Right cardiac atrium (tissue), 5 donors: ENCODE measurements at regions not wholly inside any gene's neighbourhood (a gene's known extent, or its start where the extent isn't known, plus 50 kb on each side); places are given as distances from the start of the nearest gene placed in this dataset.

ENCODE experiments used
- ATAC-seq, 2 donors: fragments of 200-7000 bp; cut with Tn5 transposase; one replicate each; pipeline versions ENCODE4 v1.8.0 to v1.9.1; 2020; ENCODE audit warnings: moderate library complexity in 2 of 2, mild to moderate bottlenecking in 1 of 2
- DNase-seq, 3 donors: peaks; one replicate each; pipeline ENCODE4 v3.0.0-alpha.2; 2020
- H3K27ac ChIP-seq: one replicate; pipeline ENCODE4 v1.5.1; 2013; ENCODE audit warnings: mild to moderate bottlenecking, low read length, control low read depth, moderate library complexity
- H3K27me3 ChIP-seq: one replicate; pipeline ENCODE4 v1.6.1; 2013; ENCODE audit not compliant: control insufficient read depth, insufficient read depth
- H3K4me1 ChIP-seq: one replicate; pipeline ENCODE4 v1.6.1; 2013; ENCODE audit warnings: low read length; ENCODE audit not compliant: control insufficient read depth, insufficient read depth
- H3K4me3 ChIP-seq: one replicate; pipeline ENCODE4 v1.5.1; 2013; ENCODE audit warnings: low read length, control low read depth
- H3K9me3 ChIP-seq: one replicate; pipeline ENCODE4 v1.6.1; 2013; ENCODE audit warnings: low read length; ENCODE audit not compliant: control insufficient read depth
- WGBS: extraction: QIAGEN DNeasy Blood & Tissue Kit; methylation state at CpG from one replicate; pipeline ENCODE4 v1.1.7; 2013; 5-methylcytosine and 5-hydroxymethylcytosine counted together
- intact Hi-C, 4 donors: fragments of 100-400 bp; cut with DNase I; formaldehyde crosslinking; loops; one replicate each; pipeline versions ENCODE4 v1.11.0 to v1.14.0; 2022 to 2023
- donor health status: healthy with polysubstance abuse.
- donor health status: DM: no; HTN: yes; CAD: no.
- donor health status: DM: no; HTN: no; CAD: no.
- donor health status: DM: no; HTN: yes; CAD: no; lungs with severe emphysema.
- donor health status: DM: yes; HTN: yes; CAD: no.

DNA sequence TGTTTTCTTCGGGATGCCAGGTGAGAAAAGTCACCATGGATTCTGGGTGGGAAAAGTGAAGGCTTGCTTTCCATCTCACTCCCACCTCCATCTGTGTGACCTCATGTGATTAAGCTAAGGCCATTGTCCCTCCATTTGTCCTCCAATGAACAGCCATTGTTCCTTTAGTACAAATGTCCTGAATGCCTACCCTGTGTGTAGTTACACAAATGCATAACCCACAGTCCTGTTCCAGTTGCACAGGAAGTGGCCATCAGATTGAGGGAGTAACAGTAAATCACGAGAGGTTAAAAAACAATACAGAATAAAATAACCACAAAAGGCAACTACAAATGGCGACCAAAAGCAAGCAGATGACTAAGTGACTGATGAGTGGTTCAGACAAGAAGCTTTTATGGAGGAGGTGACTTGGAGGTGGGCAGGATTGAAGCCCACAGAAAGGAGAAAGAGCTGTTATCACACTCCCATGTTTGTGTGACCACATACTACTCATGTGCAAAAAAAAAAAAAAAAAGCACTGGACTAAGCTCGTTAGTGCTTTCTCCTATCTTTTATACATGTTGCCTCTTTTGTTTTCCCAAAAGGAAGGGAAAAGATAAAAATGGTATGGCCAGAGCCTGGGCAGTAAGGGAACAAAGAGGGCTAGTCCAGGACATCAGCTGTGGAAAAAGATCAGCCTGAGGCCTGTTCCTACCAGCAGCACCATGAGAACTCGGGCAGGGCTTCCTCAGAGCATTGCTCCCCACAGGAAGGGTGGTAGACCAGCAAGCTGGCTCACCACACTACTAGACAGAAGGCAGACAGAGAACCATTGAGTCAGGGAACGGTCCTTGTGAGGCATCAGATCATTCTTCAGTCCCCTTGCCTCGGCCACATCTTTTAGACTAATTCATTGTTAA, 111.0 kb downstream of the TFAP2A start:
- no peak overlapping the region for H3K27ac ChIP-seq
- no peaks in the 10 kb centered on the region for H3K27me3 ChIP-seq
- no peak for ATAC-seq
- WGBS, result 66% methylated on average over 7 of the region's 7 CpGs
- no peaks in the 10 kb centered on the region for H3K4me1 ChIP-seq
- H3K4me3 ChIP-seq, result no peak overlapping the region
- DNase-seq, result no peak
- peaks cover 2% of the 10 kb centered on the region for H3K9me3 ChIP-seq
- intact Hi-C loops, result no loop called here

DNA sequence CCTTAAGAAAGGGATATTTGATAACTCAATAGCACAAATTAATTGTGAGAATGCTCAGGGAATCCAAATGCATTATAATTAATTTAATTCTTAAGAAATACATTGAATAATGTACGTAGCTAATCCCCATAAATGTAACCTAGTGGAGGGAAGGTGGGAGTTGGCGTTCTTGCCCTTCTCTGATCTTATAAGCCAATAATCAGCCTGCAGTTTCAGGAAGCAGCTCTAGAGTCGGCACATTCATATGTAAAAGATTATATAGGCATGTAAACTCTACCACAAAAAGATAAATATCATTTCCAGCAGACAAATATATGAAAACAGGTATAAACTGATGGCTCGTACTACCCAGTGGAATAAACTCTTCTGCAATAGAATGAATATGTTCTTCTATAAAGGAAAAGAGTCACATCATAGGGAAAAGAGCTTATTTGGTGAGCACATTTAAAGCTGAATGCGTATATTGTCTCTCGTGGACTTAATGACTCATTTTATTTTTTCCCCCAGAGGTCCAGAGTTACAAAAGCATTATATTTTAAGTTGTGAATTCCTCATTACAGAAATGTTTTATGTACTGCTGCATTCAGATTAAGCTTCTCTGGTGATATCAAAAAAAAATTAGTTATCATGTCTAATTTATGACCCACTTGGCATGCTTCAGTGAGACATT, 112.2 kb downstream of the TFAP2A start:
- Histone ChIP-seq H3K27me3 (no peaks in the 10 kb centered on the region), H3K4me1 (no peaks in the 10 kb centered on the region), H3K27ac (no peak overlapping the region), H3K9me3 (peaks cover 2% of the 10 kb centered on the region), H3K4me3 (no peak overlapping the region)
- ATAC-seq (no peak), DNase-seq (no peak)
- WGBS, result 65% methylated on average over 6 of the region's 6 CpGs
- intact Hi-C loops, result no loop called here

DNA sequence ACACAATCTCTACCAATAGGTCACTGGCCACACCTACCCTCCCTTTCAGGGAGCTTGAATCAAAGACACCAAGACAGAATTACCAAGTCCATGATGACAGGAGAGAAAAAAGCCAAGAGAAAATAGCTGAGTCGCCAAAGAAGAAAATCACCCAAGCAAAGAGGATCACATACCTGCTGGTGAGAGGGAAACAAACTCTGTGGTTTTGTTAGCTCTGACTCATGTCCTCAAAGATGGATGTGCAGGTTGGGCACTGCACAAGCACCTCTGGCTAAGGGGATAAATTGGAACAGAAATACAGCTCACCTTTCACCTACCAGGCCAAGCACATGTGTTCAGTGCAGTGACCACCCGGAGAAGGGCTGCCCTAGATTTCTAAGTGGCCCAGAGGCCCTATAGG, 114.8 kb downstream of the TFAP2A start:
- DNase-seq (no peak), ATAC-seq (no peak)
- no peaks in the 10 kb centered on the region for H3K4me1 ChIP-seq
- WGBS, result 82% methylated on average over 2 of the region's 2 CpGs
- H3K27me3 ChIP-seq, result no peaks in the 10 kb centered on the region
- peaks cover 4% of the 10 kb centered on the region for H3K9me3 ChIP-seq
- H3K27ac ChIP-seq, result no peak overlapping the region
- intact Hi-C loops, result no loop called here
- no peak overlapping the region for H3K4me3 ChIP-seq

DNA sequence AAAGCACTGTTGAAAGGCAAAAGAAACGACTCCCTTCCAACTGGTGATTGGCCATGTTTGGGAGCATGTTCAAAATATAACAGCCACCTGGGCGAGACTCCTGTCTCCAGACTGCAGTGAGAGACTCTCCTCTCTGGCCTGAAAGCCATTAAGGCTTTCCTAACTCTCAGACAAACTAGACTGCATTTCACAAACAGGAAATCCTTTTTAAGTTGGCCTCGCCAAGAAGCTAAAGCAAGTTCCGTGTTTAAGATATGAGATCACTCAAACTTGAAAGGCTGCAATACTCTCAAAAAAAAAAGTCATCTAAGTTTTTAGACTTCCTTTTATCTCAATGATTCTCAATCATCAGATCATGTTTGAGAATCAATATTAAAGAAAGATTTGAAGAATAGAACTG, 117.0 kb downstream of the TFAP2A start:
- DNase-seq, result no peak
- ATAC-seq, result no peak
- H3K9me3 ChIP-seq, result peaks cover 4% of the 10 kb centered on the region
- H3K4me1 ChIP-seq, result no peaks in the 10 kb centered on the region
- no peaks in the 10 kb centered on the region for H3K27me3 ChIP-seq
- WGBS, result 32% methylated on average over 4 of the region's 4 CpGs
- no peak overlapping the region for H3K4me3 ChIP-seq
- intact Hi-C loops, result no loop called here
- no peak overlapping the region for H3K27ac ChIP-seq

DNA sequence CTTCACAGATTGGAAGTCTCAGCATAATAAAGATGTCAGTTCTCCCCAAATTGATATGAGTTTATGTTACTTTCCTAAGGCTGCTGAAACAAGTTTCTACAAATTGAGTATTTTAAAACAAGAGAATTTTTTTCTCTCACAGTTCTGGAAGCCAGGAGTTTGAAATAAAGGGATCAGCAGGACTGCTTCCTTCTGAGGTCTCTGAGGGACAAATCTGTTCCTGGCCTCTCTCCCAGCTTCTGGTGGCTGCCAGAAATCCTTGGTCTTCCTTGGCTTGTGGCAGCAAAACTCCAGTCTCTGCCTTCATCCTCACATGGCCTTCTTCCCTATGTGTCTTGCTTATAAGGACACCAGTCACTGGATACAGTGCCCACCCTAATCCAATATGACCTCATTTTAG, 136.1 kb downstream of the TFAP2A start:
- no peaks in the 10 kb centered on the region for H3K9me3 ChIP-seq
- intact Hi-C loops, result no loop called here
- H3K4me1 ChIP-seq, result no peaks in the 10 kb centered on the region
- no peaks in the 10 kb centered on the region for H3K27me3 ChIP-seq
- ATAC-seq (peak in 1 of 2 donors; percentile 47), DNase-seq (no peak)
- H3K27ac ChIP-seq, result no peak overlapping the region
- H3K4me3 ChIP-seq, result no peak overlapping the region

DNA sequence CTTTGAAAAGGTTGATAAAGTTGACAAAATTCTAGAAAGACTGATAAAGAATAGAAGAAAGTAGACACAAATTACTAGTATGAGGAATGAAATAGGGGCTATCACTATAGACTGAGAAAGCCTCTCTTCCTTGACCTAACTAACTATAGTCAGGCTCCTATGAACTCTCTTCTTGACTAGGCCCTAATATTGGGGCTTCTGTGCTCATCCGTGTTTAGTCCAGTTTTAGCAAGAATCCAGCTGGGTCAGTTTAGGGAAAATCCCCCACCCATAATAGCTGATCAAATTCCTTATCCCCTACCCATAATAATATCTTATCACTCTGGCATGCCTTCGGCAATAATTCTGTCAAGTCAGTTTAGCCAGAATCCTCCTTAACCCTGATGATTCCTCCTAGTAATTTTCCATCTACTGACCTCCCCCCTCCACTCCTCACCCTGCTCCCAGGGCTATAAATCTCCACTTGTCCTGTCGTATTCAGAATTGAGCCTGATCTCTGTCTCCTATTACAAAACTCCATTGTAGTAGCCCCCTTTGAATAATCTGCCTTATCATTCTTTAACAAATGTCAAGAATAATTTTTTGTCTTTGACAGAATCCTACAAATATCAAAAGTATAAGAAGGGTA, 138.1 kb downstream of the TFAP2A start:
- H3K27me3 ChIP-seq, result no peaks in the 10 kb centered on the region
- no peak overlapping the region for H3K4me3 ChIP-seq
- no peaks in the 10 kb centered on the region for H3K4me1 ChIP-seq
- DNase-seq (no peak), ATAC-seq (no peak)
- intact Hi-C loops, result no loop called here
- no peak overlapping the region for H3K27ac ChIP-seq
- 49% methylated on average over 3 of the region's 3 CpGs for WGBS
- H3K9me3 ChIP-seq, result no peaks in the 10 kb centered on the region

DNA sequence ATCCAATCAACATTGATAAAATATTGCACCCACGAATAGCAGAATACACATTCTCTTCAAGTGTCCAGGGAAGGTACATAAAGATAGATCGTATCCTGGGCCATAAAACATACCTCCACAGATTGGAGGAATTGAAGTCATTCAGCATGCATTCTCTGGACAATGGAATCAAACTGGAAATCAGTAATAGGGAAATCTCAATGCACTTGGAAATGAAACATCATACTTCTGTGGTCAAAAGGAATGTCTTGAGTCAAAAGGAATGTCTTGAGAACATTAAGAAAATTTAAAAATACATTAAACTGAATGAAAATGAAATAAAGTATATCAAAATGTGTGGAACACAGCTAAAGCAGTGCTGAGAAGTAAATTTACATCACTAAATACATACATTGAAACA, 138.8 kb downstream of the TFAP2A start:
- ATAC-seq (no peak), DNase-seq (no peak)
- H3K27ac ChIP-seq, result no peak overlapping the region
- WGBS, result 67% methylated on average over 2 of the region's 2 CpGs
- no peaks in the 10 kb centered on the region for H3K27me3 ChIP-seq
- no peaks in the 10 kb centered on the region for H3K4me1 ChIP-seq
- no peaks in the 10 kb centered on the region for H3K9me3 ChIP-seq
- intact Hi-C loops, result no loop called here
- H3K4me3 ChIP-seq, result no peak overlapping the region

DNA sequence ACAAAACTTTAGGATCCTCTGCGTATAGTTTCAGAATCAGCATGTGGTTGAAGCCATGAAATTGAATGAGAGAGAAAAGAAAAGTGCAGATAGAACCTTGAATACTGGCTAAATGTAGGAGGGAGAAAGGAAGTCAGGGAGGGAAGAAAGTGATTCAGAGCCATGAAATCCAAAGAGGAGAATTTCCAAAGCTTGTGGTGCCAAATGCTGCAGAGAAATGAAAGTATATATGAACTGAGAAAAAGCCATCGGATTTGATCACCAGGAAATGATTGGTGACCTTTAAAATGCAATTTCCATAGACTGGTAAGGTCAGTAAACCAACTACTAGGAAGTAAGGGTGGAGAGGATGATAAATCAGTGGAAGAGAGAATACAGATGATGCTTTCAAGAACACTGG, 142.3 kb downstream of the TFAP2A start:
- intact Hi-C loops, result no loop called here
- H3K4me3 ChIP-seq, result no peak overlapping the region
- no peaks in the 10 kb centered on the region for H3K9me3 ChIP-seq
- 78% methylated on average over 2 of the region's 2 CpGs for WGBS
- DNase-seq (no peak), ATAC-seq (no peak)
- H3K27me3 ChIP-seq, result no peaks in the 10 kb centered on the region
- no peak overlapping the region for H3K27ac ChIP-seq
- no peaks in the 10 kb centered on the region for H3K4me1 ChIP-seq

DNA sequence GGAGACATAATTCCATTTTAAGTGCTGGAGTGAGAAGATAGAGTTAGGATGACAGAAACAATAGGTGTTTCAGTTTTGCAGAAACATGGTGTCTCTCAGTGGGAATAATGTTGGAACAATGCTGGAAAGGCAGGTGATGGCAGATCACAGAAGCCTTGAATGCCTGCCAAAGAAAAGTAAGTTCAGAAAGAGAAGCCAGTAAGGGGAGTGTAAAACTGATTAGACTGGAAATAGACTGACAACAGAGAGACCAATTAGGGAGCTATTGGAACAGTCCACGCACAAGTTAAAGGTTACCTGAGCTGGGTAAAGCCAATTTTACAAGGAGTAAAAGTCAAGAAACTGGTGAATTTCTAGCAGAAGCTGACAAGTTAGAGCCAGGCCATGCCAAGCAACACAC, 142.9 kb downstream of the TFAP2A start:
- H3K9me3 ChIP-seq, result no peaks in the 10 kb centered on the region
- WGBS, result 60% methylated on average over 1 of the region's 1 CpG
- ATAC-seq, result no peak

DNA sequence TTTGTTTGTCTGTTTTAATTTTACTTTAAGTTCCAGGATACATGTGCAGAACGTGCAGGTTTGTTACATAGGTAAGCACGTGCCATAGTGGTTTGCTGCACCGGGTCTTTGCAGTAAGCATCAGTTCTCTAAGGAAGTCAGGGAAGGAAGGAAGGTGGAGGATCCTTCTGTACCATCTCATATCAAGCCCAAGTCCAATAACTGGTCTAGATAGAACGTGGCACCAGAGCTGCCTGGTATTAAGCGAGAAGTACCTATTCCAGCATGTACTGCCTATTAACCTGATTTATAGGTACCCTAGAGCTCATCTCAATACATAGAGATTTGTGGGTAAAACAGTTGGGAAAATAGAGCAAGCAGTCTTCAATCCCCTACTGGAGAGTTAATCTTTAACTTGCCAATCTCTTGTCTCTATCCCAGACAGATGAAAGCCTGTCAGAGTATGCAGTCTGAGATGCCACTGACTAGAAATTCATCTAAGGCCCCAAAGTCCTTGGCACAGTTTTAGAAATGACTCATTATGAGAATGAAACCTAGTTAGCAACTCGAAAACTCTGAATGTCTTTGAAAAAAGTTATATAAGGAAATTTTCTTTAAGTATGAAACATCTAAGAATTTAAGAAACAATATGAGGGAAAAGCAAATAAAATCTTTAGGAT, 144.9 kb downstream of the TFAP2A start:
- intact Hi-C loops, result no loop called here
- 70% methylated on average over 6 of the region's 6 CpGs for WGBS
- H3K4me3 ChIP-seq, result no peak overlapping the region

More for the DNA sequence above, 142.9 kb downstream of the TFAP2A start:
- H3K27me3 ChIP-seq, result no peaks in the 10 kb centered on the region
- H3K4me1 ChIP-seq, result no peaks in the 10 kb centered on the region
- intact Hi-C loops, result no loop called here
- DNase-seq, result no peak
- H3K4me3 ChIP-seq, result no peak overlapping the region
- H3K27ac ChIP-seq, result no peak overlapping the region

More for the DNA sequence above, 144.9 kb downstream of the TFAP2A start:
- ATAC-seq (no peak), DNase-seq (no peak)
- no peaks in the 10 kb centered on the region for H3K9me3 ChIP-seq
- H3K27ac ChIP-seq, result no peak overlapping the region
- H3K27me3 ChIP-seq, result no peaks in the 10 kb centered on the region
- no peaks in the 10 kb centered on the region for H3K4me1 ChIP-seq
